IMR-90 (cell line): ENCODE measurements at regions not wholly inside any gene's neighbourhood (a gene's known extent, or its start where the extent isn't known, plus 50 kb on each side); places are given as distances from the start of the nearest gene placed in this dataset.

Experiments used
- BHLHE40 ChIP-seq: fragments of 150-350 bp; IDR thresholded peaks from 2 replicates; pipeline ENCODE4 v1.6.1; 2016; ENCODE audit warnings: mild to moderate bottlenecking, low read depth, low read length
- CHD1 ChIP-seq: IDR thresholded peaks from 2 replicates; pipeline ENCODE4 v1.6.1; 2012; ENCODE audit warnings: low read depth, low read length, improper control_type of control experiment
- CTCF ChIP-seq: conservative IDR thresholded peaks from 2 replicates; pipeline ENCODE4 v1.5.1; 2012; ENCODE audit warnings: mild to moderate bottlenecking, low read depth, low read length, improper control_type of control experiment
- MAZ ChIP-seq: IDR thresholded peaks from 2 replicates; pipeline ENCODE4 v1.6.1; 2012; ENCODE audit warnings: low read depth, mild to moderate bottlenecking, low read length, improper control_type of control experiment, moderate library complexity, borderline replicate concordance
- MXI1 ChIP-seq: IDR thresholded peaks from 2 replicates; pipeline ENCODE4 v1.6.1; 2012; ENCODE audit warnings: low read depth, mild to moderate bottlenecking, low read length, moderate library complexity, borderline replicate concordance
- POLR2A ChIP-seq: IDR thresholded peaks from 2 replicates; pipeline ENCODE4 v1.6.1; 2012; ENCODE audit warnings: mild to moderate bottlenecking, low read depth, low read length
- RAD21 ChIP-seq: IDR thresholded peaks from 2 replicates; pipeline ENCODE4 v1.6.1; 2012; ENCODE audit warnings: low read length, improper control_type of control experiment
- RCOR1 ChIP-seq: IDR thresholded peaks from 2 replicates; pipeline ENCODE4 v1.6.1; 2012; ENCODE audit warnings: mild to moderate bottlenecking, low read length, improper control_type of control experiment; ENCODE audit not compliant: insufficient replicate concordance
- RFX5 ChIP-seq: IDR thresholded peaks from 2 replicates; pipeline ENCODE4 v1.8.0; 2012; ENCODE audit warnings: low read depth, mild to moderate bottlenecking, low read length, moderate library complexity
- SMC3 ChIP-seq: fragments of 150-350 bp; IDR thresholded peaks from 2 replicates; pipeline ENCODE4 v1.6.1; 2016; ENCODE audit warnings: low read depth, mild to moderate bottlenecking, antibody characterized with exemption, low read length, moderate library complexity

GRCh38 chr19:28956421-28956820, 256.5 kb downstream of the UQCRFS1 start:
- no peak for TF ChIP-seq RCOR1
- no peak for TF ChIP-seq CTCF
- TF ChIP-seq RAD21: no peak
- TF ChIP-seq POLR2A: no peak
- no peak for TF ChIP-seq SMC3
- TF ChIP-seq MXI1: no peak
- no peak for TF ChIP-seq BHLHE40
- TF ChIP-seq MAZ: no peak
- TF ChIP-seq RFX5: no peak
- TF ChIP-seq CHD1: no peak
